Neural cell (in vitro differentiated cells): ENCODE measurements at regions not wholly inside any gene's neighbourhood (a gene's known extent, or its start where the extent isn't known, plus 50 kb on each side); places are given as distances from the start of the nearest gene placed in this dataset.

Source experiments
- H2AFZ ChIP-seq: fragments of 200-600, 300-800 bp; sonication (generic), shearing (Covaris generic); 2 replicates; pipeline ENCODE4 v1.6.0; 2014; ENCODE audit warnings: low read depth, mild to moderate bottlenecking, antibody characterized with exemption, low read length, moderate library complexity
- H3F3A ChIP-seq: fragments of 200-600 bp; shearing (Covaris generic); 2 replicates; pipeline ENCODE4 v1.6.1; 2016; ENCODE audit warnings: mild to moderate bottlenecking, moderate library complexity, mixed read lengths, antibody characterized with exemption, low read length; ENCODE audit not compliant: insufficient read depth, poor library complexity, severe bottlenecking
- H3K27ac ChIP-seq: fragments of 200-600, 300-800 bp; sonication (generic), shearing (Covaris generic); 2 replicates; pipeline ENCODE4 v1.5.1; 2014; ENCODE audit warnings: mild to moderate bottlenecking, low read length, moderate library complexity
- H3K27me3 ChIP-seq: fragments of 300-800, 200-600 bp; sonication (generic), shearing (Covaris generic); 2 replicates; pipeline ENCODE4 v1.6.0; 2014; ENCODE audit warnings: mild to moderate bottlenecking, low read depth, low read length, moderate library complexity; ENCODE audit not compliant: insufficient read depth
- H3K36me3 ChIP-seq: fragments of 300-800, 200-600 bp; sonication (generic), shearing (Covaris generic); 2 replicates; pipeline ENCODE4 v1.5.1; 2014; ENCODE audit warnings: mild to moderate bottlenecking, antibody characterized with exemption, low read length, moderate library complexity; ENCODE audit not compliant: insufficient read depth
- H3K4me2 ChIP-seq: fragments of 300-800, 200-600 bp; sonication (generic), shearing (Covaris generic); 2 replicates; pipeline ENCODE4 v1.6.0; 2014; ENCODE audit warnings: mild to moderate bottlenecking, low read length
- H3K4me3 ChIP-seq: fragments of 300-800, 200-600 bp; sonication (generic), shearing (Covaris generic); 2 replicates; pipeline ENCODE4 v1.5.1; 2014; ENCODE audit warnings: mild to moderate bottlenecking, low read length, moderate library complexity
- H3K79me2 ChIP-seq: fragments of 200-600 bp; shearing (Covaris generic); replicated peaks from 2 replicates; pipeline ENCODE4 v1.6.0; 2014; ENCODE audit warnings: mild to moderate bottlenecking, low read length, moderate library complexity; ENCODE audit not compliant: insufficient read depth
- H3K9ac ChIP-seq: fragments of 300-800, 200-600 bp; sonication (generic), shearing (Covaris generic); 2 replicates; pipeline ENCODE4 v1.6.1; 2016; ENCODE audit warnings: mild to moderate bottlenecking, low read length, mixed read lengths
- H3K9me2 ChIP-seq: fragments of 200-600 bp; shearing (Covaris generic); 2 replicates; pipeline ENCODE4 v1.6.1; 2016; ENCODE audit warnings: mild to moderate bottlenecking, low read length, mixed read lengths; ENCODE audit not compliant: insufficient read depth
- H3K9me3 ChIP-seq: fragments of 200-600, 300-800 bp; sonication (generic), shearing (Covaris generic); 2 replicates; pipeline ENCODE4 v1.6.1; 2016; ENCODE audit warnings: mild to moderate bottlenecking, mixed run types, low read length, moderate library complexity, mixed read lengths
- H4K20me1 ChIP-seq: fragments of 200-600 bp; shearing (Covaris generic); 2 replicates; pipeline ENCODE4 v1.6.1; 2016; ENCODE audit warnings: mild to moderate bottlenecking, mixed run types; ENCODE audit not compliant: insufficient read depth
- CTCF ChIP-seq: fragments of 450-650 bp; IDR thresholded peaks from 2 replicates; pipeline ENCODE4 v1.5.1; 2014; ENCODE audit warnings: antibody characterized with exemption, mild to moderate bottlenecking, moderate library complexity; ENCODE audit not compliant: poor library complexity, severe bottlenecking
- EP300 ChIP-seq: fragments of 450-650 bp; conservative IDR thresholded peaks from 2 replicates; pipeline ENCODE4 v1.6.1; 2014; ENCODE audit warnings: antibody characterized with exemption, mild to moderate bottlenecking, moderate library complexity; ENCODE audit not compliant: poor library complexity, severe bottlenecking
- EZH2 ChIP-seq: fragments of 200-600, 300-800 bp; shearing (Covaris generic), sonication (generic); IDR thresholded peaks from 2 replicates; pipeline ENCODE4 v1.6.1; 2014; ENCODE audit warnings: antibody characterized with exemption, low read length, borderline replicate concordance, mild to moderate bottlenecking; ENCODE audit not compliant: insufficient read depth, poor library complexity, severe bottlenecking
- MXI1 ChIP-seq: fragments of 450-650 bp; conservative IDR thresholded peaks from 2 replicates; pipeline ENCODE4 v1.6.1; 2014; ENCODE audit warnings: antibody characterized with exemption, mild to moderate bottlenecking; ENCODE audit not compliant: poor library complexity, severe bottlenecking
- POLR2AphosphoS5 ChIP-seq: IDR thresholded peaks from 2 replicates; pipeline ENCODE4 v1.6.1; 2012
- RAD21 ChIP-seq: fragments of 450-650 bp; conservative IDR thresholded peaks from 2 replicates; pipeline ENCODE4 v1.6.1; 2014; ENCODE audit warnings: antibody characterized with exemption, mild to moderate bottlenecking, moderate library complexity
- REST ChIP-seq: IDR thresholded peaks from 2 replicates; pipeline ENCODE4 v1.6.1; 2012; ENCODE audit warnings: borderline replicate concordance
- SMC3 ChIP-seq: fragments of 450-650 bp; conservative IDR thresholded peaks from 2 replicates; pipeline ENCODE4 v1.6.1; 2014; ENCODE audit warnings: antibody characterized with exemption, mild to moderate bottlenecking, moderate library complexity; ENCODE audit not compliant: poor library complexity
- TAF1 ChIP-seq: IDR thresholded peaks from 2 replicates; pipeline ENCODE4 v1.6.1; 2012; ENCODE audit warnings: low read depth

- H3K27me3 ChIP-seq = no peaks in the 10 kb centered on the region
- H4K20me1 ChIP-seq = no peaks in the 10 kb centered on the region
- no peaks in the 10 kb centered on the region for H3K9me3 ChIP-seq
- H3K4me3 ChIP-seq = no peak overlapping the region
- H3K9ac ChIP-seq = no peak overlapping the region
- no peak overlapping the region for H3K4me2 ChIP-seq
- TF ChIP-seq CTCF (no peak), REST (no peak), SMC3 (no peak), TAF1 (no peak), RAD21 (no peak), EP300 (no peak), MXI1 (no peak), EZH2 (no peak), POLR2AphosphoS5 (no peak)
- H3K36me3 ChIP-seq = no peaks in the 10 kb centered on the region
- no peak overlapping the region for H3K27ac ChIP-seq
- H2AFZ ChIP-seq = no peak overlapping the region
- no peaks in the 10 kb centered on the region for H3K9me2 ChIP-seq
- no peaks in the 10 kb centered on the region for H3F3A ChIP-seq
- no peaks in the 10 kb centered on the region for H3K79me2 ChIP-seq
Measured at GRCh38 chr11:109338131-109338530, 83.9 kb upstream of the C11orf87 start.

GRCh38 chr11:109342261-109342660 lies 79.7 kb upstream of the C11orf87 start:
- H3K36me3 ChIP-seq = no peaks in the 10 kb centered on the region
- H3K9me3 ChIP-seq = no peaks in the 10 kb centered on the region
- H2AFZ ChIP-seq = no peak overlapping the region
- H4K20me1 ChIP-seq = no peaks in the 10 kb centered on the region
- no peaks in the 10 kb centered on the region for H3K79me2 ChIP-seq
- no peaks in the 10 kb centered on the region for H3K9me2 ChIP-seq
- no peak overlapping the region for H3K9ac ChIP-seq
- no peak for TF ChIP-seq CTCF
- no peak for TF ChIP-seq EZH2
- no peak for TF ChIP-seq REST
- no peak for TF ChIP-seq SMC3
- TF ChIP-seq POLR2AphosphoS5 = no peak
- TF ChIP-seq RAD21 = no peak
- no peak for TF ChIP-seq MXI1
- TF ChIP-seq TAF1 = no peak
- TF ChIP-seq EP300 = no peak
- H3K4me2 ChIP-seq = no peak overlapping the region
- no peaks in the 10 kb centered on the region for H3K27me3 ChIP-seq
- no peak overlapping the region for H3K27ac ChIP-seq
- no peak overlapping the region for H3K4me3 ChIP-seq
- H3F3A ChIP-seq = no peaks in the 10 kb centered on the region
